ENCODE measurements at regions not wholly inside any gene's neighbourhood (a gene's known extent, or its start where the extent isn't known, plus 50 kb on each side); places are given as distances from the start of the nearest gene placed in this dataset.

DNA sequence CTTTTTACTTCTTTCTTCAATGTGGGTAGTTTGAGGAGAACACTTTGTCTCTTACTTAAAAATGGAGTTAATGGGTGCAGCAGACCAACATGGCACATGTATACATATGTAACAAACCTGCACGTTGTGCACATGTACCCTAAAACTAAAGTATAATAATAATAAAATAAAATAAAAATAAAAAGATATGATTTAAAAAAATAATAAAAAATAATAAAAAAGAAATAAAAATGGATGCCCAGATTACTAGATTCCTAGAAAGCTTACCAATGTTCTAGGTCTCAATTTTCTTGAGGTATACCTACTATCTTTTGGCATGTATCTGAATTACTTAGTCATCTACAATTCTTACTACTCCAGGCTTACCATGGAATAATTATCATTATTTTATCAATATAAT, 2001.6 kb upstream of the CDH9 start:
- no peaks in the 10 kb centered on the region for H3K79me2 ChIP-seq (ENCODE audit: control insufficient read depth, insufficient read depth, low read length, poor library complexity)
- no peak overlapping the region for H2AFZ ChIP-seq (ENCODE audit: insufficient read depth, low read length, poor library complexity)
- no peak overlapping the region for H3K14ac ChIP-seq (ENCODE audit: low read length)
- no peak overlapping the region for H4K12ac ChIP-seq (ENCODE audit: low read depth, low read length)
- no peak overlapping the region for H3K4ac ChIP-seq (ENCODE audit: low read depth, low read length)
- H3K18ac ChIP-seq (ENCODE audit: low read length) = no peak overlapping the region
- H3K4me2 ChIP-seq (ENCODE audit: low read length) = no peak overlapping the region
- H3K36me3 ChIP-seq (ENCODE audit: control insufficient read depth in 1 of 2, insufficient read depth in 2 of 2, low read length in 2 of 2) = no peaks in the 10 kb centered on the region
- no peak for DNase-seq
- H3K27me3 ChIP-seq (ENCODE audit: insufficient read depth, low read length) = no peaks in the 10 kb centered on the region
- no peak overlapping the region for H3K4me3 ChIP-seq (ENCODE audit: low read depth, low read length)
- H3K9ac ChIP-seq (ENCODE audit: low read length) = no peak overlapping the region
- H3K27ac ChIP-seq (ENCODE audit: low read depth, low read length) = no peak overlapping the region
- no peak overlapping the region for H3K23ac ChIP-seq (ENCODE audit: low read length)
- H4K8ac ChIP-seq (ENCODE audit: low read depth, low read length) = no peak overlapping the region
- H2BK5ac ChIP-seq (ENCODE audit: low read depth, low read length, poor library complexity) = no peak overlapping the region
- no CpG with 5 or more reads among the region's 1 CpG for WGBS (ENCODE audit: extremely low coverage, insufficient coverage, insufficient read length)
- no peaks in the 10 kb centered on the region for H3K79me1 ChIP-seq (ENCODE audit: low read length)
- no peak overlapping the region for H2BK120ac ChIP-seq (ENCODE audit: insufficient read depth, low read length, poor library complexity)
- no peak overlapping the region for H2AK5ac ChIP-seq (ENCODE audit: low read length)
- H4K91ac ChIP-seq (ENCODE audit: low read depth, low read length) = no peak overlapping the region
- H3K4me1 ChIP-seq (ENCODE audit: control insufficient read depth in 1 of 2, insufficient read depth in 2 of 2, low read length in 2 of 2) = peaks cover 0 to 3% of the 10 kb centered on the region in 2 experiments
- no peaks in the 10 kb centered on the region for H3K9me3 ChIP-seq (ENCODE audit: insufficient read depth, low read depth, low read length)
- H2BK12ac ChIP-seq (ENCODE audit: low read length) = no peak overlapping the region

GRCh38 chr5:29037716-29038115, 1999.3 kb upstream of the CDH9 start:
- WGBS (ENCODE audit: extremely low coverage, insufficient coverage, insufficient read length) = no CpG with 5 or more reads among the region's 3 CpGs
- H3K4ac ChIP-seq (ENCODE audit: low read depth, low read length) = no peak overlapping the region

DNA sequence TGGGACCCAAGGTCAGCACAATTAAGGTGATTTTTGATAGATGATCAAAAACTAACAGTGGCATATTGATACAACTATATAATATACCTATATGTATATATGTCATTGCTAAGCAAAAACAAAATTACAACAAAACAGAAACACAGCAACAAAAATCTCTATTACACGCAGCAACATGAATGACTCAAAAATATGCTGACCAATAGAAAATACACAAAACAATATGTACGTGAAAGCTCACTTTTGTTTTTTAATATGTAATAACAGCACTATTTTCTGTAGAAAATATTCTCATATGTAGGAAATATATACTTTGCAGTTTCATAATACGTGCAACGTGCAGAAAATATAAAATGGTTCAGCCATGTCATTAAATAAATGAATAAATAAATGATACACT, 1985.7 kb upstream of the CDH9 start:
- Histone ChIP-seq H4K12ac (ENCODE audit: low read depth, low read length) (no peak overlapping the region), H2BK120ac (ENCODE audit: insufficient read depth, low read length, poor library complexity) (no peak overlapping the region), H3K9ac (ENCODE audit: low read length) (no peak overlapping the region), H3K23ac (ENCODE audit: low read length) (no peak overlapping the region), H2BK5ac (ENCODE audit: low read depth, low read length, poor library complexity) (no peak overlapping the region), H4K8ac (ENCODE audit: low read depth, low read length) (no peak overlapping the region), H3K14ac (ENCODE audit: low read length) (no peak overlapping the region), H3K9me3 (ENCODE audit: insufficient read depth, low read depth, low read length) (no peaks in the 10 kb centered on the region), H3K27ac (ENCODE audit: low read depth, low read length) (peak overlapping the region; percentile 8), H2AFZ (ENCODE audit: insufficient read depth, low read length, poor library complexity) (no peak overlapping the region), H3K79me1 (ENCODE audit: low read length) (peaks cover 2% of the 10 kb centered on the region), H4K91ac (ENCODE audit: low read depth, low read length) (no peak overlapping the region), H2AK5ac (ENCODE audit: low read length) (no peak overlapping the region), H3K4me2 (ENCODE audit: low read length) (no peak overlapping the region), H3K4ac (ENCODE audit: low read depth, low read length) (no peak overlapping the region), H3K4me3 (ENCODE audit: low read depth, low read length) (no peak overlapping the region), H3K27me3 (ENCODE audit: insufficient read depth, low read length) (no peaks in the 10 kb centered on the region), H3K36me3 (ENCODE audit: control insufficient read depth in 1 of 2, insufficient read depth in 2 of 2, low read length in 2 of 2) (no peaks in the 10 kb centered on the region), H3K18ac (ENCODE audit: low read length) (no peak overlapping the region), H3K4me1 (ENCODE audit: control insufficient read depth in 1 of 2, insufficient read depth in 2 of 2, low read length in 2 of 2) (peaks cover 0 to 5% of the 10 kb centered on the region in 2 experiments), H3K79me2 (ENCODE audit: control insufficient read depth, insufficient read depth, low read length, poor library complexity) (no peaks in the 10 kb centered on the region), H2BK12ac (ENCODE audit: low read length) (no peak overlapping the region)
- no peak for DNase-seq
- WGBS (ENCODE audit: extremely low coverage, insufficient coverage, insufficient read length) = no CpG with 5 or more reads among the region's 4 CpGs

More at GRCh38 chr5:29037716-29038115, 1999.3 kb upstream of the CDH9 start:
- peaks cover 0 to 3% of the 10 kb centered on the region in 2 experiments for H3K4me1 ChIP-seq (ENCODE audit: control insufficient read depth in 1 of 2, insufficient read depth in 2 of 2, low read length in 2 of 2)
- no peaks in the 10 kb centered on the region for H3K79me1 ChIP-seq (ENCODE audit: low read length)
- no peak overlapping the region for H4K12ac ChIP-seq (ENCODE audit: low read depth, low read length)
- no peak overlapping the region for H2AFZ ChIP-seq (ENCODE audit: insufficient read depth, low read length, poor library complexity)
- H3K9me3 ChIP-seq (ENCODE audit: insufficient read depth, low read depth, low read length) = no peaks in the 10 kb centered on the region
- no peak overlapping the region for H4K8ac ChIP-seq (ENCODE audit: low read depth, low read length)
- no peak overlapping the region for H2AK5ac ChIP-seq (ENCODE audit: low read length)
- H3K23ac ChIP-seq (ENCODE audit: low read length) = no peak overlapping the region
- no peaks in the 10 kb centered on the region for H3K79me2 ChIP-seq (ENCODE audit: control insufficient read depth, insufficient read depth, low read length, poor library complexity)
- no peak overlapping the region for H3K9ac ChIP-seq (ENCODE audit: low read length)
- no peak overlapping the region for H3K4me3 ChIP-seq (ENCODE audit: low read depth, low read length)
- H3K4me2 ChIP-seq (ENCODE audit: low read length) = no peak overlapping the region
- H3K36me3 ChIP-seq (ENCODE audit: control insufficient read depth in 1 of 2, insufficient read depth in 2 of 2, low read length in 2 of 2) = no peaks in the 10 kb centered on the region
- DNase-seq = peak in 1 of 2 donors; percentile 5
- H2BK120ac ChIP-seq (ENCODE audit: insufficient read depth, low read length, poor library complexity) = no peak overlapping the region
- H2BK12ac ChIP-seq (ENCODE audit: low read length) = no peak overlapping the region
- H2BK5ac ChIP-seq (ENCODE audit: low read depth, low read length, poor library complexity) = no peak overlapping the region
- no peak overlapping the region for H4K91ac ChIP-seq (ENCODE audit: low read depth, low read length)
- no peak overlapping the region for H3K18ac ChIP-seq (ENCODE audit: low read length)
- no peaks in the 10 kb centered on the region for H3K27me3 ChIP-seq (ENCODE audit: insufficient read depth, low read length)
- H3K14ac ChIP-seq (ENCODE audit: low read length) = no peak overlapping the region
- H3K27ac ChIP-seq (ENCODE audit: low read depth, low read length) = no peak overlapping the region

- Histone ChIP-seq H4K8ac (ENCODE audit: low read depth, low read length) (no peak overlapping the region), H2BK12ac (ENCODE audit: low read length) (no peak overlapping the region), H3K36me3 (ENCODE audit: control insufficient read depth in 1 of 2, insufficient read depth in 2 of 2, low read length in 2 of 2) (no peaks in the 10 kb centered on the region), H3K79me1 (ENCODE audit: low read length) (peaks cover 2% of the 10 kb centered on the region), H3K18ac (ENCODE audit: low read length) (no peak overlapping the region), H3K27me3 (ENCODE audit: insufficient read depth, low read length) (no peaks in the 10 kb centered on the region), H3K4ac (ENCODE audit: low read depth, low read length) (no peak overlapping the region), H4K12ac (ENCODE audit: low read depth, low read length) (no peak overlapping the region), H3K9me3 (ENCODE audit: insufficient read depth, low read depth, low read length) (no peaks in the 10 kb centered on the region), H3K4me3 (ENCODE audit: low read depth, low read length) (no peak overlapping the region), H2BK120ac (ENCODE audit: insufficient read depth, low read length, poor library complexity) (no peak overlapping the region), H3K14ac (ENCODE audit: low read length) (no peak overlapping the region), H3K23ac (ENCODE audit: low read length) (no peak overlapping the region), H2AK5ac (ENCODE audit: low read length) (no peak overlapping the region), H3K79me2 (ENCODE audit: control insufficient read depth, insufficient read depth, low read length, poor library complexity) (no peaks in the 10 kb centered on the region), H3K4me2 (ENCODE audit: low read length) (no peak overlapping the region), H2AFZ (ENCODE audit: insufficient read depth, low read length, poor library complexity) (no peak overlapping the region), H3K27ac (ENCODE audit: low read depth, low read length) (peak overlapping the region; percentile 74), H3K4me1 (ENCODE audit: control insufficient read depth in 1 of 2, insufficient read depth in 2 of 2, low read length in 2 of 2) (peaks cover 0 to 5% of the 10 kb centered on the region in 2 experiments), H4K91ac (ENCODE audit: low read depth, low read length) (no peak overlapping the region), H2BK5ac (ENCODE audit: low read depth, low read length, poor library complexity) (no peak overlapping the region), H3K9ac (ENCODE audit: low read length) (no peak overlapping the region)
- no CpG with 5 or more reads among the region's 2 CpGs for WGBS (ENCODE audit: extremely low coverage, insufficient coverage, insufficient read length)
- DNase-seq = peak; percentile 12 to 64
These were observed 1985.2 kb upstream of the CDH9 start for GRCh38 chr5:29023541-29023940.
